GM18526 (cell line): ENCODE measurements at regions not wholly inside any gene's neighbourhood (a gene's known extent, or its start where the extent isn't known, plus 50 kb on each side); places are given as distances from the start of the nearest gene placed in this dataset.

Experiments used
- POLR2A ChIP-seq: IDR thresholded peaks from 3 replicates; pipeline ENCODE4 v1.6.1; 2011; ENCODE audit not compliant: insufficient read length; ENCODE audit errors: extremely low read depth

DNA sequence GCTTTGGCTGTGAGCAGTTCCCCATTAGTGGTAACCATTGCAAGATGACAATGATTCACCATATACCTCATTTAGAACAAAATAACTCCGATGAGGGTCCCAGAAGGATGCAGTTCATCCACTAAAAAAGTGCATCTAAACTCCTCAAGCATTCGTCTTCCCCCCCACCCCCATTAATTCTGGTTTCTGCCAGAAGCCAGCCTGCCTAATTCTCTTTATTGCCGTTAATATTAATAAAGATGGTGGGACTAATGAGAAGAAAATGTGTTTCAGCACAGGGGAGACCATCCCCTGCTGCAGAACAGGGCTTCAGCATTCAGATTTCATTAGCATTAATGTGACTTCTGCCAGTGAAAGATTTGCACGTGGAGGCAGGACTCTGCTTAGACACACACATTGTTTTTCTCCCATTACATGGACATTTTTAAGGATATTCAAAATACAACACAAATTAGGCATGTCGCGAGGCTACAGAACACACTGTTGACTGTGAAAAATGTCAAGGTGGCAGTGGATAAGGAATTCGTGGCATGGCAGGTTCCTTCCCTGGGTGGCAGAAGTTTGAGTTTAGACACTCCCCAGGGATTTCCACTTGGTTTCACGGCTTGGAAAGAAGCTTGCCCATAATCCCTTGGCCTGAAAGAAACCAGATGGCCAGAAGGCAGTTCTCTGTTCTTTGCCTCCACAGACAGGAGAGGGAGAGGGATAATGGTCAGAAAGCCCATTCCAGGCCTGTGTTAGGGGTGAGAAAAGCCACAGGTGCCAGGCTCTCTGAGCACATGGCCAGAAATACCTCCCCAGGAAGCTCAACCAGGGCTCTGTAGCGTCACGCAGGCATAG, 236.5 kb downstream of the FOXO1 start:
- no peak for TF ChIP-seq POLR2A

- no peak for TF ChIP-seq POLR2A
Measured at GRCh38 chr13:40432018-40432978, 234.1 kb downstream of the FOXO1 start.

DNA sequence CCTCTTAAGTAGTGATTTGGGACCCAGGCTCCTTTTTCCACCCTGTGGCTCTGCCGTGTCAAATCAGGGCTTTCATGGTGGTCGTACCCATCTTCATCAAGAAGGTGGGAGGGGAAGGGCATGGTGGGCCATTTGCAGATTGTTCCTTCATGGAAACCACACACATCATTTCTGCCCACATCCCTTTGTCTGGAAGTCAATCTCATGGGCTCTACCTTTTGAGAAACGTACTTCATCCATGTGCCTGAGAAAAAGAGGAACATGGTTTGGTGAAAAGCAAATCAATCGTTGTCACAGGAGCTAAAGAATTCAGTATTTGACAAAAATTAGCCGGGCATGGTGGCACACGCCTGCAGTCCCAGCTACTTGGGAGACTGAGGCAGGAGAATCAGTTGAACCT, 233.4 kb downstream of the FOXO1 start:
- no peak for TF ChIP-seq POLR2A

GRCh38 chr13:40433577-40433976, 232.9 kb downstream of the FOXO1 start:
- no peak for TF ChIP-seq POLR2A

DNA sequence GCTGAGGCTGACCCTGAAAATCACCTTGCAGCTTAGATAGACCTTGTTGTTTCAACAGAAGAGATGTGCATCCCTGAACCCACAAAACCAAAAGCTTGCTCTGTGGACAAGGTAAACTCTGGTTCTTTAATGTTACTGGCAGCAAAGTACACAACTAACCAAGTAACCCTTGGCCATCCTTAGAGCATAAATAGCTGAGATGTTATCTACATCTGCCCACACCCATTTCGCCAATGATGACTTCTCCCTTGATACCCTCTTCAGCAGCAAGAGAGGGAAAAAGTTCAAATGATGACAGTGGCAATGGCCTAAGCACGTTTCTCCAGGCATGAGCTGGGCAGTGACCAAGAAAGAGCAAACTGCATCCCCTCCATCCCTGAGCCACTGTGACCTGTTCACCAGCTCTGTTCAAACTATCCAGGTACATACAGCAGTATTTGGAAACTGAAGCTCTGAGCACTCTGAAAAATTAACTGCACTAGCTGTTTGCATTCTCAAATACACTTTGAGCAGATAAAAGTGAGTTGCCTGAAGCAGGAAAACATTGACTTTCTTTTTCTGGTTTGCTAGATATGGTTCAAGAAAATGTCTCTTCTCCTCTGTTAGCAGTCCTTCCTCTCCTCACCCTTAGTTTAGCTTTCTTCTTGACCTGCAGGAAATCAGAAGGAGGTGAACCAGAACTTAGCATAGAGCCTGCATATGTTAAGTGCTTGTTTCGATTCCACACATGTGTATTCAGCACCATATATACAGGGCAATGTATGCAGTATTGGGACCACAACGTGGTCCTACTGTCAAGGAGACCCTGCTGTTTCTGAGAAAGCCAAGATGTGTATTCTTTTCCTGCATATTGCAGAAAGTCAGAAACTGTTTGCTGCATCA, 231.7 kb downstream of the FOXO1 start:
- TF ChIP-seq POLR2A = no peak

DNA sequence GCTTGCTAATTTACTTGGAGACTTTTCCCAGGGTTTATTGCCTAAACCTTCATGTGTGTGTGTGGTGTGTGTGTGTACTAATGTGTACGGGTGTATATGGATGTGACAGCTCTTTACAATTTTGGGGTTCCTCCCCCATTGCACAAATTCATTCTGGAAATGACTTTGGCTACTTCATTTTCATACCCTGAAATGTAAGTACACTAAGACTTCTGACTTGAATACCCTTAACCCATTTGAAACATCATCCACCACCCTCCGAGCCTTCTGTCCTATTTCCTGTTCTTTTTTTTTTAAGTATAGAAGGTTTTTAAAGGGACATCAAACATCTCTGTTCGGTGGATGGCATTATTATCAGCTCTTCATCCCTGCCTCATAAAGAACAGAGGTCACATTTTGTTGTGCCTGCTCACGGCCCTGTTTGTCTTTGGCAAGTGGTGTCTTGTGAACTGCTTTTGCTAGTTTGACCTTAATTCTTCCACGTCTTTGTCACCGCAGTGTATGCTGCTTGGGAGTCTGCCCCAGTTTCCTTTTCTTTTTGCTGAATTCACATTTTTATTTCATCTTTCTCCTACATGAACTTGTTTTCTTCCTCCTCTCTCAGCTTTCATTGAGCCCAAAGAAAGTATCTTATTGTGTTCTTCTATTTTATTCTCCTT, 228.3 kb downstream of the FOXO1 start:
- TF ChIP-seq POLR2A = no peak

GRCh38 chr13:40438999-40439797, 227.2 kb downstream of the FOXO1 start:
- TF ChIP-seq POLR2A = no peak

DNA sequence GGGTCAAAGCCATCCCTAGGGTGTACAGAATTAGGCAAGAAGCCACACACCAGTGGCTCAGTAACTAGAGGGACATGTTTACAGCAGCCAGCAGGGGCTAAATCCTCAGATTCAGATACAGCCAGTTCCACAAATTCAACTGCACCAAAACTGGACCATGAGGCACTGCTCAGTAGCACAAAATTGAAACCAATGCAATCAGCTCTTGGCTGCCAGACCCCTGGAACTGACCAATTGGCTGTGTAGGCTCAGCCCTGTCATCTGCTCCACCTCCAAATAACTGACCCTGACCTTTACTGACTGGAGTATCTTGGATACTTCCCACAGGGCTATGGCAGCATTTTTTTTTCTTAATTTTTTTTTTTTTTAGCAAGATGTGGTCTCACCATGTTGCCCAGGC, 226.5 kb downstream of the FOXO1 start:
- no peak for TF ChIP-seq POLR2A

GRCh38 chr13:40440990-40441820, 225.2 kb downstream of the FOXO1 start:
- no peak for TF ChIP-seq POLR2A

DNA sequence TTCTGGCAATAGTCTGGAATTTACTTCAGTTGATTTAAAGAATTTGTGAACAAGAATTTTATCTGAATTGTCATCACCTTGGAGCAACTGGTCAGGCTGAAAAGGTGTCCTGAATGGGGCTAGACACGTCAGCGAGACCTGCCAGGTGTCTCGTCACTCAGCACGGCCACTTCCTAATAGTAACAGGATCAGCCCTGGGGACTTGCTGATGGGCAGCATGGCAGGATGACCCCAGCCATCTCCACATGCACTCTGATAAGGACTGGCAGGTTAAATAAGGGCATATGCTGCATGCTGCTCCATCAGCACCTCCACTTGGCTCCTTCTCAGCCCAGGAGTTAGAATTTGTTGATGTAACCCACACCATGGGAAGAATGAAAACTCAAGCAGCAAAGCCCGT, 224.2 kb downstream of the FOXO1 start:
- TF ChIP-seq POLR2A = no peak

DNA sequence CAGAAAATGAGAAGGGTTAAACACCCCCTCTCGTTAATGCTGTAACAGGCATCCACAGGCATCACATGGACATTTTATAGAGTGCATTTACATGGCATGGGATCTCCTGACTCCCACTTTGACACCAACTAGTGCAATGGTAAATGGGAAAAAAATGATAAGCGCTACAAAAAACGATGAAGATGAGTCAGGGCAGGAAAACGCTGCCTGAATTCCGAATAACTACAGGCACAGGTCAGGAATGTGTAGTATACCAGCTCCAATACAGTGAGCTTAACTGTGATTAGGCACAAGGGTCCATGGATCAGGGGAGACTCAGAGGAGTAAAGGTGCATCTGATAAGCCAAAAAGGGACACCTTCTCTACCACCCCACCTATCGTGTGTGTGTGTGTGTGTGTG, 223.6 kb downstream of the FOXO1 start:
- no peak for TF ChIP-seq POLR2A

GRCh38 chr13:40444241-40444640, 222.2 kb downstream of the FOXO1 start:
- no peak for TF ChIP-seq POLR2A

DNA sequence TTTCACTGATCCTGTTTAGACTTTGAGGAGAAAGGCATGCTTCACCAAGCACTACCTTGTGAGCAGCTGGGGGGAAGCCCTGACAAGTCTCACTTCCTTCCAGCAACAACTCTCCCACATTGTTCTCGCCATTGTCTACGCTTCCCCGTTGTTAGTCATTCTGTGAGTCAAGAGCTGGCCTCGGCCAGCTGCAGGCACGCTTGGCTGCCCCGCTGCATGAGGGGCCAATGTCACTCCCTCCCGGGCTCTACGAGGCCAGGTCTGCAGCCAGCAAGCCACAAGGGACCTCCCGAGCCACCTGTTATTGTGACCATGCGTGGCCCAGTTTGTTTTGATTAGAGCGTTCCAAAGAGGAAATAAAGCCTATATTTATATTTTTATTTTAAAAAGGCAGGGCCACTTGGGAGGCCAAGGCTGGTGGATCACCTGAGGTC, 220.9 kb downstream of the FOXO1 start:
- TF ChIP-seq POLR2A = no peak

DNA sequence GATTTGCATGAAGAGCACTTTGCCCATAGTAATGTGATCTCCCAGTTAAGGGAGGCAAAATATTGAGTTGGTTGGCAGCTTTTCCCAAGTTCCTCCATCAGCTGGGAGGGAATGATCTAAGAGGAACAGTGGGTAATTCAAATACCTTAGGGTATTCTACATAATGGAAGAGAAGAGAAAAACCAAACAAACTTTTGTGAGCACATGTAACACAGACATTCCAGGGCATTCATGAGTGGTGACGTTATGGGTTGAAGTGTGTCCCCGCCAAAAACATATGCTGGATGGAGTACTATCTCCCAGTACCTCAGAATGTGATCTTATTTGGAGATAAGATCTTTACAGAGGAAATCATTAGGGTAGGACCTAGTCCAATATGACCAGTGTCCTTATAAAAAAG, 220.1 kb downstream of the FOXO1 start:
- TF ChIP-seq POLR2A = no peak
